PC-3 (cell line): ENCODE measurements at regions not wholly inside any gene's neighbourhood (a gene's known extent, or its start where the extent isn't known, plus 50 kb on each side); places are given as distances from the start of the nearest gene placed in this dataset.

ENCODE experiments used
- EZH2phosphoT487 ChIP-seq: fragments of 300-600 bp; sonication (generic); IDR thresholded peaks from 2 replicates; pipeline ENCODE4 v1.6.1; 2018; ENCODE audit warnings: mild to moderate bottlenecking, antibody characterized with exemption, low read length, borderline replicate concordance
- TF ChIP-seq, protein P1 (sequence below): fragments of 300-600 bp; sonication (generic); conservative IDR thresholded peaks from 2 replicates; pipeline ENCODE4 v1.5.1; 2017; ENCODE audit warnings: antibody characterized with exemption, low read depth, mild to moderate bottlenecking, low read length

DNA sequence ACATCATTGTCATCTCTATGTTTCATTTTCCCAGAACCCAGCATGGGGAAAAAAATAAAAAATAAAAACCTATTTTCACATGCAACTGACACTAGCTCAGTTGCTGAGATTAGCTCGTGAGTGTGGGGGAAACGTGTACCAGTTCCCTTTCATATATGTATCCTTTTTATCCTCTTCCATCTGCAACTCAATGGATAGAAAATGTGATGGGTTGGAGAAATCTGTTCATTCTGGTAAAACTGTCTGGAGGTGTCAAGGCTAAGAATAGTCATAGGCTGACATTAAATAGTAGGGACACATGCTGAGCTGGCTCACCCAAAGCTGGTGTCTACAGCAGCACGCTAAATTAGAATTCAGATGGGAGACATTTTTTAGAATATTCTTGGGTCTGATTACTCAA lies 519.3 kb downstream of the ELAVL2 start:
- TF ChIP-seq, protein P1, sequence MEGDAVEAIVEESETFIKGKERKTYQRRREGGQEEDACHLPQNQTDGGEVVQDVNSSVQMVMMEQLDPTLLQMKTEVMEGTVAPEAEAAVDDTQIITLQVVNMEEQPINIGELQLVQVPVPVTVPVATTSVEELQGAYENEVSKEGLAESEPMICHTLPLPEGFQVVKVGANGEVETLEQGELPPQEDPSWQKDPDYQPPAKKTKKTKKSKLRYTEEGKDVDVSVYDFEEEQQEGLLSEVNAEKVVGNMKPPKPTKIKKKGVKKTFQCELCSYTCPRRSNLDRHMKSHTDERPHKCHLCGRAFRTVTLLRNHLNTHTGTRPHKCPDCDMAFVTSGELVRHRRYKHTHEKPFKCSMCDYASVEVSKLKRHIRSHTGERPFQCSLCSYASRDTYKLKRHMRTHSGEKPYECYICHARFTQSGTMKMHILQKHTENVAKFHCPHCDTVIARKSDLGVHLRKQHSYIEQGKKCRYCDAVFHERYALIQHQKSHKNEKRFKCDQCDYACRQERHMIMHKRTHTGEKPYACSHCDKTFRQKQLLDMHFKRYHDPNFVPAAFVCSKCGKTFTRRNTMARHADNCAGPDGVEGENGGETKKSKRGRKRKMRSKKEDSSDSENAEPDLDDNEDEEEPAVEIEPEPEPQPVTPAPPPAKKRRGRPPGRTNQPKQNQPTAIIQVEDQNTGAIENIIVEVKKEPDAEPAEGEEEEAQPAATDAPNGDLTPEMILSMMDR, result no peak
- no peak for TF ChIP-seq EZH2phosphoT487
